NCI-H2107 (cell line): ENCODE measurements at regions not wholly inside any gene's neighbourhood (a gene's known extent, or its start where the extent isn't known, plus 50 kb on each side); places are given as distances from the start of the nearest gene placed in this dataset.

ENCODE experiments used
- DNase-seq: peaks from one replicate; lab custom pipeline; 2025; lab: John Stamatoyannopoulos, UW

DNA sequence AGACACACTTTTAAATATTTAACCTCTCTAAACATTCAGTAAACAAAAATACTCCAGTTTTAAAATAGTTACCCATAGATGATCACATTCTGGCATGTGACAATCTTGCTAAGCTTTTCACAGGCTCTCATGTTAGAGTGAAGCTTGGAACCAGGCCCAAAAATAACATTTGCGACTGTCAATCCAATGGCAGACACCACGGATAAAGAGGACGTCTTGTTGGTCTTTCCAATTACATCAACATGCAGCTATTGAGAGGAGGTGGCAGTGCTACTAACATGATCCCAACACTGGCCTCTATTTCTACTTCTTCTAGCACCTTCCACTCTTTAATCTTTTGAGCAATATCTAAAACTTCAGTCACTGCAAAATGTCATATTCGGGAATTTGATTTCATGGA is 970.8 kb upstream of the TENM3 start:
- DNase-seq = no peak

DNA sequence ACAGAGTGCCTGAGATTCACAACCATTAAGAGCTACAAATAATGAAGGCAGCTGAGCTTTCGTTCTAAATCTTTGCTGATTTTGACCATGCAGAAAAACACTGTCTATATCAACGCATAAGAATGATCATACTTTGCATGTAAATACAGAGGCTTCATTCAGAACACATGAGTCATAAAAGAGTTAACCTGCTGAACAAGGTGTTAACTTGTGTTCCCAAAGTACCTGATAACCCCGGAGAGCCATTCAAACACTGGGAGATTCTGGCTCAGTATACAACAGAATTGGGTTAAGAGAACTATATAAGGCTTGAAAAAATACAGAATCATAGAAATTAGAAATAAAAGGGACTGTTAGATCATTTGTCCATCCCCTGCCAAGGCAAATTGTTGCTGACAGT is 964.3 kb upstream of the TENM3 start:
- no peak for DNase-seq

GRCh38 chr4:181281451-181281850 is 961.8 kb upstream of the TENM3 start:
- no peak for DNase-seq

- DNase-seq = peak; percentile 53
These were observed 954.0 kb upstream of the TENM3 start for GRCh38 chr4:181289198-181289597.

GRCh38 chr4:181291615-181292014 is 951.6 kb upstream of the TENM3 start:
- DNase-seq = no peak

DNA sequence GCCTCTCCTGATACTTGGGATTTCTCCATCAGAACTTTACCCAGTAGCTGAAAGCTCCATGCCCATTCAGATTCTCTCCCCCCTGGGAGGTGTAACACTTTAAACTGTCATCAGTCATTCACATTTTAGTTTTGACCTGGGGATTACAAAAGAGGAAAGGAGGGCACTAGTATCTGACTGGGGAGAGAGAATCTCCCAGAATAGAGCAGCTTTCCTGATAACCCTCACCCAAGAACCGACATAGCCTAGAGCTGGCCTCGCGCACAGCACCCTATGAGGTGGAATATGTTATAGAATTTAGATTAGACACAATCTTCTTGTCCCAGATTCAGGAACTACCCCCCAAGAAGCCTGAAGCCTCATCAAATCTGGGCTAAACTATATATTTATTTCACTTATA is 950.2 kb upstream of the TENM3 start:
- DNase-seq = no peak

DNA sequence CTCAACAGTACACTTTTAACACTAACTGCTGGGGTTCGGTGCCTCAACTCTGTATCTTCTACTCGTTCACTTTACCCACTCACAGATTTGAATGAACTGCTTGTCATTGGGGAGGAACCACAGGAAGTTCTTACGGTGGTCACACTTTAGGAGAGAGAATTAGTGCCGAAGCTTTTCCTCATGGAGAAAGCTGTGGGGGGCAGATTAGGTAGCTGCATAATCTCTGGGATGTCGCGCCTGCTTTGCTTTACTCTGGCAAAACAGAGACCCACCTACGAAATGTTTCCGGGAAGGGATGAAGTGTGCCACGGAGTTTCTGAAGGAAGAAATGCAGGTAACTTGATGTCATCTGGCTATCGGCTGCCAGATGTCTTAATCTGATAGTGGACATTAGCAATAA is 949.7 kb upstream of the TENM3 start:
- no peak for DNase-seq

DNA sequence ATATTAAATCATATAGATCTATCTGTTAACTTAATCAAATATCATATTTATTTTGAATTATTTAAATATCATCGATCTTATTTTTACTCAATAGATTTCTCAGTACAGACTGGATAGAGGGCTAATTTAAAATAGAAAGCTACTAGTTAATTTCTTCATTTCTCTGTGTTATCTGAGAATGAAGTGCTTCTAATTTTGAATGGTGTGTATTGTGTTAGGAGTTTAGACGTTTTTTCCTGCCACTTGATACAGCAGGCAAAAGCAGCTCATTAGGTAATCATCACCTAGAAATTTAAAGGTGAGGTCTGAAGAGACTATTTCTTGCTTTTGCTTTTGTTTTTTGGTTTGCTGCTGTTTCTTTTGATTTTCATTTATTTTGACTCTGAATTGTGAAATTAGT is 948.8 kb upstream of the TENM3 start:
- no peak for DNase-seq

DNA sequence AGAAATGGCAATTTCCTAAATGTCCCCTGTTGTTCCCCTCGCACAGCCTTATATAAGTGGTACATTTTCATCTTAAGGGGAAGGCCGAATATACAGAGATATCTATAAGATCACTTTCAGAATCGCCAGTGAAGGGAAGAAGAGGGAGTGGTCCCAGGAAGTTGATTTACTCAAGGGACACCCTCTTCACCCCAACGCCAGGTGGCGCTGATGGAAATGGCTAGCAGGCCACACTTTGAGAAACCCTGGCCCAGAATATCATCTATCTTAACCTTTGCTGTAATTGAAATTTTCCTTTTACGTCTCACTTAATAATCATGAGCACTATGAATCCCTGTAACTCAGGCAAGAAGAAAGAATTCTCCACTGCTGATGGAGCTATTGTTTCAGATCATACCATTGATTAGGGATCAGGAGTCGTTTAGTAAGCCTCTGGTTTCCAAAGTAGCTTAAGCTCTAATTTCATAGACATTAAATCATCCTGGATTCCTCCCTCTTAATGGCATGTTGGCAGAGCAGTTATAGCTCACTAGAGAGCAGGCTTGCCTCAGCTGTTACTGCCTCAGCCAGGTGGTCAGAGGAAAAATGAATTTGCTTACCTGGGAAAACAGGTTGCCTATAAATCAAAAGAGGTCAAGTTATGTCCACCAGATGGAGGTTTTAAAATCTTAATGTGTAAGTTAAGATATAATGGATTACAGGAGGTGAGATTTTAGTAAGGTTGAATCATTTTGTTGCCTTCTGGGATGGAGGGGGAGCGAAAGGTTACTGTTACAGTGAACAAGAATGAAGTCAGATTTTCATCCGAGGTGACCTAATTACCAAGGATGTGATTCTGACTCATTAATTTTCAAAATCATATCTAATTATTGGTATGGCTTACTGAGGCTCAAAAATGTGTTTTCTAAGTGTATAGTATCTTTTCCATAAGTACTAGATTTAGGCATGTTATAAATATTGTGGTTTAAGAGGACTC is 941.2 kb upstream of the TENM3 start:
- peak; percentile 67 for DNase-seq

DNA sequence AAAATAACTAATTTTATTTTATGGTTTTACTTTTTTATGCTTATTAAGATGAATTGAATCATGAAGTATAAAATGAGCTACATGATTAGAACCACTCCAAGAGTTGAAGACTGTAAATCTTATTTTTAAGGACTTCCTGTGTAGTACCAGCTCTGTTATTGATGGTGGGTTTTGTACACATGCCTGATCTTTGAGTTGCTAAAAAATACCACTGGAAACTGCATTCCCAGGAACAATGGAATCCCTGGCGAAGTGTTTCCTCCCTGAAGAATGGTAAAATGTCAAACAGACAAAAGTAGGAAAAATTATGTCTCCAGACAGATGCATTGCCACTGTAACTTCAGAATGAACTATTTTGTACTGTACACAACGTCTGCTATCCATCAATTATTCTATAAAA is 935.4 kb upstream of the TENM3 start:
- DNase-seq = no peak

DNA sequence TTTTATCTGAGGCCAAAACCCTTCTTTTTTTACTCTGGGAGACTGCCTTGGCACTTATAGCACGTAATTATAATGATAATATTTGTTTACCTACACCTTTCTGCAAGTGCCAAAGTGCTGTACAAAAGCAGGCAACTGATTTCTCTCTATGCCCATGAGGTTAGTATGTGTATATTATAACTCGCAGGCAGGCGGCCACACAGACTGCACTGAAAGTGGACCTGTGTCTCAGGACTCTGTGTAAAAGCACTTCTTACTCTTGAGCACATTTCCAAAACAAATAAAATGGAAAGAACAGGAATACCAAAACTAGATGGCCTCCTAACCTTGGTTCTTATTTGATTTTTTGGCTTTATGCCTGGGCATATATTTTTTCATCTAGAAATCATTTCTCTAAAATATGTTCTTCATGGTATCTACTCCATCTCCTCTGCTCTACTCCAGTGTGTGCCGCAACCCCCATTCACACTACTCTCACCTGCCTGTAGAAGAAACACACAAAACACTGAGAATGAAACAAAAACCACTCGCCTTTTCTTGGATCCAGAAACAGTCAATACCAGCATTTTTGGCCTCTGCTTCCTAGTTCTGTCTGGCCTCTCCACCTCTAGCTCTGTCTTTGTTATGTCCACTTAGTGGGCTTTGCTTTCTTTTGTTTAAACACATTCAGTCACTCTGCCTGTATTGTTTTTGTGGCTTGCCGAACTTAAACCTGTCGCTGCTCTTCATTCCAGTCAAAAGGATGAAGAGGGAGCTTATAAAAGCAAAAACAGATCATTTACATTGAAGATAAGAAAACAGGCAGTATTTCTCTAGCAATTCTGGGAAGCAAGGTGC is 934.5 kb upstream of the TENM3 start:
- peak; percentile 5 for DNase-seq

DNA sequence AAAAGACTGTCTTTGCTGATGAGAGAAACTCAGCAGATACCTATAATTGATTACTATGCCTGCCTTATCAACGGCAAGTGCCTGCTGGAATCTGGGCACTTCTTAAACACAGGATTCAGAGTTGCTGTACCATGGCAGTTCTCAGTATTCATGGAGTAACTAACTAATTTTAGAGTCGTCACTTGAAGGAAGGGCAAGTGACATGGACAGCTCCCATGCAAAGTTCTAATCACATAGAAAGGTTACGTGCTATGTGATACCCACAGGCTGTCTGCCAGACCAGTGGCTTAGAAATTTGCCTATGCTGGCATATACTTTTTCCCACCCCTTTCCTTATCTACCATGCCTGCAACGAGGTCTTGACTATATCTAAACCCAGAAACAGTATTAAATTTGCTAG is 931.1 kb upstream of the TENM3 start:
- no peak for DNase-seq

DNA sequence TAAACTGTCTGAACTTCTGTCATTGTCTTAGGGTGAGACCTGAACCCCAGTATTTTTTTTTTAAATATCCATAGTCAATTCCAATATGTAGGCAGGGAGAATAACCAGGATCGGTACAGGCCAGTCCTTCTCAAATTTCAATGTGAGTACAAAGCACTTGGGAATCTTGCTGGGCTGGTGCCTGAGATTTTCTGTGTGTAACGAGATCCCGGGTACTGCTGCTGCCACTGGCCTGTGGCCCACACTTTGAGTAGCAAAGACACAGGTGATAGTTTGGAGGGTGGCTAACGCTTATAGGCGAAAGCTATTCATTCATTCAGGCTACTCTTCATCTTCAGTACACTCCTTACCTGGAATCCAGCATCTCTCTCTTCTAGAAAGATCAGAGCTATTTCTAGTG is 923.6 kb upstream of the TENM3 start:
- DNase-seq = peak; percentile 9

DNA sequence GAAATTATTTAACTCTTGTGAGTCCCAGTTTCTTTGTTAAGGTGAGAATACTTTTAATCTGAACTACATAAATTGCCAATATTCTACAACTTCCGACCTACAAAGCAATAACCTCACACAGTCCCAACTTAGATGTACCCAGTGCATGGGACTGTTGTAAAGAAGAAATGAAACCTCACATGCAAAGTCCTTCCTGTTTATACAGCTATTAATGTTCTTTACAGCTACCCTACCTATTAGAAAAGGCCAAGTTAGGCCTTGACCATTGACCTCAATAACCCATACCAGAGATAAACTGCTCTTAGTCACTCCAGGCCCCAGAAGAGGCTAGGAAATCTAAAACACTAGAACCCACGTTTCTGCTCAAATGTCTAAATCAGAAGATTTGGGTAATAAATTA is 920.1 kb upstream of the TENM3 start:
- no peak for DNase-seq

GRCh38 chr4:181330654-181331201 is 912.5 kb upstream of the TENM3 start:
- DNase-seq = no peak

DNA sequence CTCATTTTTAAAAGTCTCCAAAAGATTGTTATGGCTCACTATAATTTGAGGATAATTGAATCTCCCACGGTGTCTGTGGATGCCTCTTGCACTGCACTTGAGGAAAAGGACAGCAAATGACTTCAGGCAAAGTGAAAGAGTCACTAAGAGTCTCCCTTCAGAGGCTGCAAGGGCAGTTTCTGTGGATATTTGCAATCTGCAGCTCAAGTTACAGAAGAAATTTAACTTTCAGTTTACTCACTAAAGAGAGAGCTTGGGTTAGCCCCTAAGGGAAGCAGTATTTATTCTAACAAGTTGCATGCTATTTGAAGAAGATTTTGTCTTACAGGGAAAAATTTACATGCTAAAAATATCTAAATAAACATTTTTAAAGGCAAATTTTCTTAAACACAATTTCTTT is 912.0 kb upstream of the TENM3 start:
- no peak for DNase-seq

DNA sequence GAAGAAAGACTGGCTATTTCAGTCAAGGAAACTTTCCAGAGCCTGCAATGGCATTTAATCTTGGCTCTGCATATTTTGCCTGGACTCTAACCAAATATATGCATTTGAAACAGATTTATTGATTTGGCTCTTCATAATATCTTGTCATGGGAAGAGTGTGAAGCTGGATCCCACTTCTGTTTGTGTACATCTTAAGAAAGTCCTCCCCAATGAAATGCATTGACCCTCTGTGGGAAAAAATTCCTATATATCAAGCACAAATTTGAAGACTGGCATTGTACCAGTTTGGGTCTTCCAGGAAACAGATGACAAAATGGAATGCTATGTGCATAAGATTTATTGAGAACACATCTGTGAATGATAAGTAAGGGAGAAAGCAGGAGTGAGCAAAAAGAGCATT is 897.3 kb upstream of the TENM3 start:
- DNase-seq = no peak

- no peak for DNase-seq
These were observed 892.4 kb upstream of the TENM3 start for GRCh38 chr4:181350615-181351415.

GRCh38 chr4:181364504-181364903 is 878.7 kb upstream of the TENM3 start:
- no peak for DNase-seq

GRCh38 chr4:181365671-181366070 is 877.5 kb upstream of the TENM3 start:
- no peak for DNase-seq

- DNase-seq = no peak
These were observed 871.2 kb upstream of the TENM3 start for GRCh38 chr4:181372014-181372413.

DNA sequence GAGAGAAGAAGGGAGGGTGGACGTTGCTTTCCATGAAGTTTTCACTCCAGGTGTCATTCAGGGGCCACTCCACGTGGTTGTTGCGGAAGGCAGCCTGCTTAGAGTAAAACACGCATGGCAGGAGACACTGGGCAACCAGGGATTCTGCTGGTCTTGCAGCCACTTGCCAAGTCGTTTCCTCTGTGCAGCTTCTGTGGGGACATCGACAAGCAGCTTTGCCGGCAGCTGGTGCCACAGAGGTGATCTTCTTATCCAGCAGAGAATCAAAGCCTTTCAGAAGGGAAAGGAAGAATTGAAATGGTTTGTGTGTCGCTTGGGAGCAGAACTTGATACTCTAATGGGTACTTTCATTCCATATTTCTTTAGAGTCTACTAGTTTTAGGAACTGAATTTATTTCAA is 867.1 kb upstream of the TENM3 start:
- peak; percentile 16 for DNase-seq
